ENCODE measurements at regions not wholly inside any gene's neighbourhood (a gene's known extent, or its start where the extent isn't known, plus 50 kb on each side); places are given as distances from the start of the nearest gene placed in this dataset.

GRCh38 chr7:85516675-85517074 lies 329.8 kb upstream of the SEMA3D start:
- TF ChIP-seq CTCF (IDR thresholded peaks at IDR 0.05) (no peak), ESRRA (IDR thresholded peaks at IDR 0.05; ENCODE audit: borderline replicate concordance, low read length) (no peak), ZFP36 (IDR thresholded peaks at IDR 0.05; ENCODE audit: borderline replicate concordance, partially characterized antibody) (no peak), CHD2 (IDR thresholded peaks at IDR 0.05; ENCODE audit: low read length, partially characterized antibody) (no peak), ZSCAN20 (CRISPR knock-in tag; IDR thresholded peaks at IDR 0.05) (no peak), KDM5A (IDR thresholded peaks at IDR 0.05) (no peak), POLR2A (IDR thresholded peaks at IDR 0.05; ENCODE audit: low read length) (no peak), RAD21 (conservative IDR thresholded peaks at IDR 0.05 in 1 of 2, IDR thresholded peaks at IDR 0.05 in 1 of 2) (no peak), BCL3 (IDR thresholded peaks at IDR 0.05) (no peak), NFE2L2 (conservative IDR thresholded peaks at IDR 0.05; ENCODE audit: low read length) (no peak)
- TF ChIP-seq, protein P1, sequence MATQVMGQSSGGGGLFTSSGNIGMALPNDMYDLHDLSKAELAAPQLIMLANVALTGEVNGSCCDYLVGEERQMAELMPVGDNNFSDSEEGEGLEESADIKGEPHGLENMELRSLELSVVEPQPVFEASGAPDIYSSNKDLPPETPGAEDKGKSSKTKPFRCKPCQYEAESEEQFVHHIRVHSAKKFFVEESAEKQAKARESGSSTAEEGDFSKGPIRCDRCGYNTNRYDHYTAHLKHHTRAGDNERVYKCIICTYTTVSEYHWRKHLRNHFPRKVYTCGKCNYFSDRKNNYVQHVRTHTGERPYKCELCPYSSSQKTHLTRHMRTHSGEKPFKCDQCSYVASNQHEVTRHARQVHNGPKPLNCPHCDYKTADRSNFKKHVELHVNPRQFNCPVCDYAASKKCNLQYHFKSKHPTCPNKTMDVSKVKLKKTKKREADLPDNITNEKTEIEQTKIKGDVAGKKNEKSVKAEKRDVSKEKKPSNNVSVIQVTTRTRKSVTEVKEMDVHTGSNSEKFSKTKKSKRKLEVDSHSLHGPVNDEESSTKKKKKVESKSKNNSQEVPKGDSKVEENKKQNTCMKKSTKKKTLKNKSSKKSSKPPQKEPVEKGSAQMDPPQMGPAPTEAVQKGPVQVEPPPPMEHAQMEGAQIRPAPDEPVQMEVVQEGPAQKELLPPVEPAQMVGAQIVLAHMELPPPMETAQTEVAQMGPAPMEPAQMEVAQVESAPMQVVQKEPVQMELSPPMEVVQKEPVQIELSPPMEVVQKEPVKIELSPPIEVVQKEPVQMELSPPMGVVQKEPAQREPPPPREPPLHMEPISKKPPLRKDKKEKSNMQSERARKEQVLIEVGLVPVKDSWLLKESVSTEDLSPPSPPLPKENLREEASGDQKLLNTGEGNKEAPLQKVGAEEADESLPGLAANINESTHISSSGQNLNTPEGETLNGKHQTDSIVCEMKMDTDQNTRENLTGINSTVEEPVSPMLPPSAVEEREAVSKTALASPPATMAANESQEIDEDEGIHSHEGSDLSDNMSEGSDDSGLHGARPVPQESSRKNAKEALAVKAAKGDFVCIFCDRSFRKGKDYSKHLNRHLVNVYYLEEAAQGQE (IDR thresholded peaks at IDR 0.05): no peak

Data from A549 (cell line).